ENCODE measurements at regions not wholly inside any gene's neighbourhood (a gene's known extent, or its start where the extent isn't known, plus 50 kb on each side); places are given as distances from the start of the nearest gene placed in this dataset.

DNA sequence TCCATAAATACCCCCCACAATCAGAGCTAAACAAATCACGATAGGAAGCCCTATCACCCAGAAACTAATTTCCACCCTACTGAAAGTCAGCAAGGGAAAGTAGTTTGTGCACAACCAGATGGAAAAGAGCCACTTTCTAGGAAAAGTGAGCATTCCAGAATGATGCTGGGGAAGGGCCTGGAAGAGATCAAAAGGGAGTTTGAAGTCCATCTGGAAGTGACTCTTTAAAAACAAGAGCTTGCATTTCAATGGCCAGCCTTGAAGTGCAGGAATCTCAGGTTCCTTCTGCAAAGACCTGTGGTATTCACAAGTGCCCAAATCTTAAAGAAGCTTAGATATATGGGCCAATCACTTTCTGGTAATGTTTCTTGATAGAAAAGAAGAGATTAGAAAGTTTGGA, 97.0 kb upstream of the LDB2 start:
- TF ChIP-seq, protein P1, sequence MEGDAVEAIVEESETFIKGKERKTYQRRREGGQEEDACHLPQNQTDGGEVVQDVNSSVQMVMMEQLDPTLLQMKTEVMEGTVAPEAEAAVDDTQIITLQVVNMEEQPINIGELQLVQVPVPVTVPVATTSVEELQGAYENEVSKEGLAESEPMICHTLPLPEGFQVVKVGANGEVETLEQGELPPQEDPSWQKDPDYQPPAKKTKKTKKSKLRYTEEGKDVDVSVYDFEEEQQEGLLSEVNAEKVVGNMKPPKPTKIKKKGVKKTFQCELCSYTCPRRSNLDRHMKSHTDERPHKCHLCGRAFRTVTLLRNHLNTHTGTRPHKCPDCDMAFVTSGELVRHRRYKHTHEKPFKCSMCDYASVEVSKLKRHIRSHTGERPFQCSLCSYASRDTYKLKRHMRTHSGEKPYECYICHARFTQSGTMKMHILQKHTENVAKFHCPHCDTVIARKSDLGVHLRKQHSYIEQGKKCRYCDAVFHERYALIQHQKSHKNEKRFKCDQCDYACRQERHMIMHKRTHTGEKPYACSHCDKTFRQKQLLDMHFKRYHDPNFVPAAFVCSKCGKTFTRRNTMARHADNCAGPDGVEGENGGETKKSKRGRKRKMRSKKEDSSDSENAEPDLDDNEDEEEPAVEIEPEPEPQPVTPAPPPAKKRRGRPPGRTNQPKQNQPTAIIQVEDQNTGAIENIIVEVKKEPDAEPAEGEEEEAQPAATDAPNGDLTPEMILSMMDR (IDR thresholded peaks at IDR 0.05; ENCODE audit: control insufficient read depth, insufficient read depth, low read depth, low read length, missing control alignments), result no peak
- H3K4me3 ChIP-seq (ENCODE audit: control insufficient read depth, low read depth, low read length), result no peak overlapping the region
- no peak for DNase-seq (ENCODE audit: low read depth)

DNA sequence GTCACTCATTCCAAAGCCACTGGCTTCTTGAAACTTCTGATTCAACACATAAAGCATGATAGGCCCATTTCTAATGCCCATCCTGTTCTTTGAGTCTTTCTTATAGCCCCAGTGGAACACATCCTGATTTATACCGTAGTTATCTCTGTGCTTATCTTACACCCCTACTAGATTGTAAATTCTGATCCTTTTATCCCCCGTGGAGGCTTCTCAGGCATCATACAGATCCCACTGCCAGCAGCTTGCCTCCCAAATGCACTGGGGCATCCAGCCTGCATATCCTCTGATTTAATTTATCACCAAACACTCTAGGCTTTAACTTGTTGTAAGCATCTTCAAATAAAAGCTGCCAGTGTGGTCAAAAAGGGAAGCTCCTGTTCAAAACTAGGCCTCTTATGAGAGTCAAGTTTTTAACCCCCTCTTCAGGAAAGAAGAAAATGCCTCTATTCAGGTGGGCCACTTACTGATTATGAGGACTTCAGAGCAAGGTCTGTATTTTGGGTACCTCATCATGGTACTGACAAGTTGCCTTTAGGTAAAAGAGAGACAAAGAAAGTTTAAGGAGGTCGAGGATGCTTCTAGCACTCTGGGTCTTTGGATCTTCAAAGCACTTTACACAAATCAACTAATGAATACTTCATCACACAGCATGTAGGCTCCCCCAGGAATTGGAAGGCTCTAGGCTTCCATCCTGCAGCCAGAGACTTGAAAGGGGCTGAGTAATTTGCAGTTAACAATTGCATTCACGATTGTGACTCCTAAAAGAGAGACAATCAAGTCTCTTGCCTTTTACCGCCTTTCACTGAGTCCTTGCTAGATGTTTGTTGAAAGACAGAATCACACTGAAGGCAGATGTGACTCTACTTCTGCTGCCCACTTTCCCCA, 95.8 kb upstream of the LDB2 start:
- H3K4me3 ChIP-seq (ENCODE audit: control insufficient read depth, low read depth, low read length), result no peak overlapping the region
- no peak for DNase-seq (ENCODE audit: low read depth)
- TF ChIP-seq, protein P1 (IDR thresholded peaks at IDR 0.05; ENCODE audit: control insufficient read depth, insufficient read depth, low read depth, low read length, missing control alignments), result no peak

DNA sequence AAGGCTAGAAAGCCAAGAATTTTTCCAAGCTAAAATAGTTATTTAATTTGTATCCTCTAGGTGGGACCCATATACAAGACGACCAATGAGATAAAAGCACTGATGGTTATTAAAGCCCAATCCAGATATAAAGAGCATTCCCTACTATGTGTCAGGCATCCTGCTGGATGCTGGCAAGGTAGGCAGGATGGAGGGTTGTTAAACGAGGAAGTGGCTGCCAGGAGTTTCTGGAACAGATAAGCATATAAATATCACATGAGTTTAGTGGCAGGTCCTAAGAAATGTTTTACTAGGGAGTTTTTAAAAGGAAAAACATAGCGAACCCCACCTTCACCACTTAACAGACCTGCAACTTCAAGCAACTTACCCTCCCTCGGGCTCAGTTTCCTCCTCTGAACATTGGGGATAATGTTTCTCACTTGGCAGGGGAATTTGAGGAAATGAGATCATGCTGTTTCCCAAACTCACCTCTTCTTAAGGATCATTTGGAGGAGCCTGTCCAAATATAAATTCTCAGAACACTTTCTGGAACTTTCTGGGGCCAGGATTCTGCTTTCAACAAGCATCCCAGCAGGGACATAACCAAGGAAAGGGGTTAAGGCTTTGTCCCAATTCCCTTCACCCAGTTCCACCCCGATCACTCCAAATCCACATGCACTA, 94.3 kb upstream of the LDB2 start:
- DNase-seq (ENCODE audit: low read depth), result no peak
- TF ChIP-seq, protein P1 (IDR thresholded peaks at IDR 0.05; ENCODE audit: control insufficient read depth, insufficient read depth, low read depth, low read length, missing control alignments), result no peak
- no peak overlapping the region for H3K4me3 ChIP-seq (ENCODE audit: control insufficient read depth, low read depth, low read length)

DNA sequence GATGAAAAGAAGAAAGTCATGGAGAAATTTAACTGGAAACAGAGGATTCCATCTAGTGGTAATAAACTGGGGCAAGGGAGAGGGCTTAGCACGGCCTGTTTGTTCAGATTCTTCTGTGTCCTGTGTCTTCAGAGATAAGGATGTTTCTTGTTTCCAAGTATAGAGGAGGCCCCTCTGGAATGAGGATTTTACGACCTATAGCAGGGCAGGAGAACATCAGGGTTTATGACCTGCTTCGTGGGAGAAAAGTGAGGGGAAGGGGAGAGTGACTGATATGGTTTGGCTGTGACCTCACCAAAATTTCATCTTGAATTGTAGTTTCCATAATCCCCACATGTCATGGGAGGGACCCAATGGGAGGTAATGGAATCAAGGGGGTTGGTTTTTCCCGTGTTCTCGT, 93.0 kb upstream of the LDB2 start:
- no peak overlapping the region for H3K4me3 ChIP-seq (ENCODE audit: control insufficient read depth, low read depth, low read length)
- TF ChIP-seq, protein P1 (IDR thresholded peaks at IDR 0.05; ENCODE audit: control insufficient read depth, insufficient read depth, low read depth, low read length, missing control alignments), result no peak
- no peak for DNase-seq (ENCODE audit: low read depth)

DNA sequence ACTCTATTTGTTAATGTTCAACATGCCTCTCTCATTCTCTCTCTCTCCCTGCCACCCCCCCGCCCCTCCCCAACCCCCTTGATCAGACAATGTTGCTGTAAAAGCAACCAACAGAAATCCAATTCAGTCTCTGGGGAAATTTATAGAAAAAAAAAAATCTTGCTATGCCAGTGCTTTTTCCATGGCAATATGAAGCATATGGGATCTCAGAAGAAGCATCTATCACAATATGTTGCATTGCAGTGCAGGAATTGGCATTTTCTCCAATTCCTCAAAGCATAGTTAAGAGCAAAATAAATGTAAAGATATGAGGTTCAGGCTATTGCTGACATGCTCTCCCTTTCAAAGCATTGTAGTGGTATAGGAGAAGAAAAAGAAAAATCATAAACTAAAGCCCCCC, 90.9 kb upstream of the LDB2 start:
- TF ChIP-seq, protein P1 (IDR thresholded peaks at IDR 0.05; ENCODE audit: control insufficient read depth, insufficient read depth, low read depth, low read length, missing control alignments), result no peak
- no peak overlapping the region for H3K4me3 ChIP-seq (ENCODE audit: control insufficient read depth, low read depth, low read length)
- DNase-seq (ENCODE audit: low read depth), result no peak

DNA sequence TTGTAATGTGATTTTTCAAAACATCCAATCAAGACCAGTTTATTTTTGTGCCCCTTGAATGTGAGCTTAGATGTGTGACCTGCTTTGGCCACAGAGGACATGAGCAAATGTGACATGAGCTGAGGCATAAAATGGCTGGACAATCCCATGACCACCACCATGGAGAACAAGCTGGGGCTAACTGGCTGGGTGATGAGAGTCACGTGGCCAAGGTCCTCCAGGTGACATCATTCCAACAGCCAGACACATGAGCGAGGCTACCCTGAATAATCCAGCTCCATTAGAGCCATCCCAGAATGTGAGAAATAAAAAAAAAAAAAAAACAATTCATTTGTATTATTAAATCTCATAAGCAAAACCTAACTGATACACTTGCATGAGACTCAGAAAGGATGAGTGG, 90.4 kb upstream of the LDB2 start:
- no peak overlapping the region for H3K4me3 ChIP-seq (ENCODE audit: control insufficient read depth, low read depth, low read length)
- DNase-seq (ENCODE audit: low read depth), result no peak
- TF ChIP-seq, protein P1 (IDR thresholded peaks at IDR 0.05; ENCODE audit: control insufficient read depth, insufficient read depth, low read depth, low read length, missing control alignments), result no peak

Data from AG09309 (cell line).